ENCODE measurements at regions not wholly inside any gene's neighbourhood (a gene's known extent, or its start where the extent isn't known, plus 50 kb on each side); places are given as distances from the start of the nearest gene placed in this dataset.

- Histone ChIP-seq H2AFZ (ENCODE audit: low read length) (no peak overlapping the region), H3K4me2 (ENCODE audit: low read depth, low read length) (no peak overlapping the region), H3K36me3 (replicated peaks in 1 of 2; ENCODE audit: control insufficient read depth in 1 of 2, insufficient read depth in 2 of 2, low read length in 2 of 2) (no peaks in the 10 kb centered on the region), H3K27ac (ENCODE audit: extremely low read length, insufficient read depth, low read length) (no peak overlapping the region), H3K27me3 (ENCODE audit: control insufficient read depth in 1 of 2, insufficient read depth in 2 of 2, low read length in 2 of 2) (no peaks in the 10 kb centered on the region), H3K9ac (ENCODE audit: insufficient read depth, low read depth, low read length) (no peak overlapping the region), H3K4me3 (replicated peaks in 1 of 3; ENCODE audit: insufficient read depth in 1 of 3, low read depth in 2 of 3, low read length in 3 of 3) (no peak overlapping the region), H3K9me3 (ENCODE audit: low read length) (peaks cover 93% of the 10 kb centered on the region), H3K4me1 (ENCODE audit: insufficient read depth, low read length) (no peaks in the 10 kb centered on the region), H3K79me2 (ENCODE audit: insufficient read depth, low read length) (no peaks in the 10 kb centered on the region), H4K20me1 (ENCODE audit: insufficient read depth, low read length) (no peaks in the 10 kb centered on the region)
- no TSS peak for BruUV-seq (replicated peaks)
- in situ Hi-C loops (cut with HindIII; ENCODE audit: extremely low pct_ligation_motif_present, low pct_unique_long_range_greater_than_20kb): no loop called here
- FAIRE-seq (no peak), DNase-seq (ENCODE audit: low spot score) (no peak), ATAC-seq (no peak)
- 5% methylated on average over 2 of the region's 2 CpGs for WGBS (ENCODE audit: low lambda C conversion rate)
- POLR2A ChIA-PET: no interaction called here
- intact Hi-C loops (cut with micrococcal nuclease; ENCODE audit: unreplicated experiment): no loop called here
- CTCF ChIA-PET (ENCODE audit: low intra/inter-chr PET ratio, low total read pairs): no interaction called here
- TF ChIP-seq ZFP36 (IDR thresholded peaks at IDR 0.05; ENCODE audit: borderline replicate concordance, low read depth, low read length, partially characterized antibody) (no peak), HES4 (CRISPR knock-in tag; IDR thresholded peaks at IDR 0.05; ENCODE audit: borderline replicate concordance) (no peak), ZNF749 (CRISPR knock-in tag; IDR thresholded peaks at IDR 0.05; ENCODE audit: borderline replicate concordance) (no peak), ZEB1 (IDR thresholded peaks at IDR 0.05; ENCODE audit: insufficient replicate concordance, low read depth) (no peak), ZBTB4 (CRISPR knock-in tag; IDR thresholded peaks at IDR 0.05; ENCODE audit: borderline replicate concordance) (no peak), ZBTB37 (CRISPR knock-in tag; IDR thresholded peaks at IDR 0.05) (no peak), THAP9 (CRISPR knock-in tag; IDR thresholded peaks at IDR 0.05; ENCODE audit: borderline replicate concordance) (no peak), MTA3 (CRISPR knock-in tag; IDR thresholded peaks at IDR 0.05) (no peak), HOXA3 (CRISPR knock-in tag; IDR thresholded peaks at IDR 0.05) (no peak), ZNF839 (CRISPR knock-in tag; IDR thresholded peaks at IDR 0.05; ENCODE audit: borderline replicate concordance) (no peak), SKIL (CRISPR knock-in tag; IDR thresholded peaks at IDR 0.05; ENCODE audit: borderline replicate concordance) (no peak), ZNF740 (CRISPR knock-in tag; IDR thresholded peaks at IDR 0.05) (no peak)
Measured at GRCh38 chr19:31541396-31541795, 192.2 kb upstream of the TSHZ3 start.

Measured in HepG2 (cell line).